ENCODE measurements at regions not wholly inside any gene's neighbourhood (a gene's known extent, or its start where the extent isn't known, plus 50 kb on each side); places are given as distances from the start of the nearest gene placed in this dataset.

DNA sequence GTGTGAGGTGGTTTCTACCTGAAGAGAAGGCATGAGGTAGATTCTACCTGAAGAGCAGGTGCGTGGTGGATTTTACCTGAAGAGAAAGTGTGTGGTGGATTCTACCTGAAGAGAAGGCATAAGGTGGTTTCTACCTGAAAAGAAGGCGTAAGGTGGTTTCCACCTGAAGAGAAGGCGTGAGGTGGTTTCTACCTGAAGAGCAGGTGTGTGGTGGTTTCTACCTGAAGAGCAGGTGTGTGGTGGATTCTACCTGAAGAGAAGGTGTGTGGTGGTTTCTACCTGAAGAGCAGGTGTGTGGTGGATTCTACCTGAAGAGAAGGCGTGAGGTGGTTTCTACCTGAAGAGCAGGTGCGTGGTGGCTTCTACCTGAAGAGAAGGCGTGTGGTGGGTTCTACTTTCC is 192.8 kb downstream of the MED10 start:
- Histone ChIP-seq H3K18ac (ENCODE audit: extremely low read depth, low read length) (no peak overlapping the region), H4K91ac (replicated peaks; ENCODE audit: insufficient read length, low read length) (no peak overlapping the region), H2BK15ac (ENCODE audit: low read length) (no peak overlapping the region), H3K4me3 (ENCODE audit: extremely low read depth in 1 of 4, insufficient read depth in 2 of 4, low read depth in 3 of 4, low read length in 4 of 4) (no peak overlapping the region), H3K9ac (replicated peaks in 1 of 4; ENCODE audit: extremely low read depth in 1 of 4, low read depth in 3 of 4, low read length in 3 of 4) (no peak overlapping the region), H3K14ac (ENCODE audit: insufficient read length) (no peak overlapping the region), H4K5ac (ENCODE audit: insufficient read length, low read depth, low read length) (no peak overlapping the region), H3K27me3 (replicated peaks in 1 of 4; ENCODE audit: control insufficient read depth in 3 of 4, extremely low read depth in 1 of 4, insufficient read depth in 3 of 4, low read length in 3 of 4) (no peaks in the 10 kb centered on the region; a peak in 1 of 7 replicates), H2BK20ac (ENCODE audit: low read length) (no peak overlapping the region), H3K56ac (replicated peaks; ENCODE audit: insufficient read length, low read depth, low read length) (no peak overlapping the region), H2AFZ (ENCODE audit: low read length) (no peak overlapping the region), H2AK5ac (ENCODE audit: low read depth, low read length) (no peak overlapping the region), H2BK120ac (replicated peaks; ENCODE audit: low read depth, low read length) (no peak overlapping the region), H2BK12ac (ENCODE audit: low read depth, low read length) (no peak overlapping the region), H4K20me1 (replicated peaks in 1 of 2; ENCODE audit: control insufficient read depth in 1 of 2, insufficient read depth in 2 of 2, low read length in 2 of 2) (peaks cover 0 to 1% of the 10 kb centered on the region in 2 experiments), H3K79me1 (ENCODE audit: low read depth, low read length) (no peaks in the 10 kb centered on the region), H3K4ac (replicated peaks; ENCODE audit: insufficient read length, low read depth, low read length) (no peak overlapping the region), H4K8ac (ENCODE audit: extremely low read depth, insufficient read depth, low read length) (no peak overlapping the region), H3K79me2 (ENCODE audit: control insufficient read depth in 1 of 2, insufficient read depth in 2 of 2, low read length in 2 of 2) (no peaks in the 10 kb centered on the region), H3K23ac (ENCODE audit: insufficient read length) (no peak overlapping the region), H3K4me1 (replicated peaks in 1 of 4; ENCODE audit: control insufficient read depth in 3 of 4, insufficient read depth in 4 of 4, low read length in 3 of 4) (peaks cover 0 to 4% (median 0%) of the 10 kb centered on the region in 4 experiments; a peak in 2 of 7 replicates), H3K9me3 (ENCODE audit: insufficient read depth in 2 of 2, low read depth in 1 of 2, low read length in 1 of 2) (no peaks in the 10 kb centered on the region), H2BK5ac (ENCODE audit: low read depth, low read length) (no peak overlapping the region), H3K4me2 (ENCODE audit: insufficient read depth in 1 of 2, low read depth in 2 of 2, low read length in 2 of 2) (no peak overlapping the region), H3K36me3 (ENCODE audit: control insufficient read depth in 2 of 4, insufficient read depth in 4 of 4, low read length in 3 of 4) (no peaks in the 10 kb centered on the region), H3K27ac (ENCODE audit: low read depth, low read length) (no peak overlapping the region), H3K23me2 (ENCODE audit: low read depth, low read length) (peaks cover 1% of the 10 kb centered on the region; the same call in 1 of the 2 replicates)
- 90% methylated on average over 6 of the region's 6 CpGs; no CpG with 5 or more reads in 1 of the 2 experiments for WGBS, 2 experiments (ENCODE audit: extremely low coverage in 1 of 2, insufficient coverage in 1 of 2, insufficient read length in 1 of 2, insufficient replicate concordance in 2 of 2, low coverage in 1 of 2, low lambda C conversion rate in 2 of 2, missing lambda C conversion rate in 1 of 2)
- FAIRE-seq (no peak), DNase-seq (ENCODE audit: low read depth in 1 of 2, low spot score in 2 of 2) (no peak)
- ChIA-PET CTCF (ENCODE audit: partially characterized antibody) (interaction anchor here (0.6 kb wide), 1 partner anchor 151 kb away, joined by 3 read pairs; no protein-coding TSS in a partner anchor), POLR2A (ENCODE audit: partially characterized antibody) (no interaction called here)
- no peak for TF ChIP-seq TAF1 (IDR thresholded peaks at IDR 0.05; ENCODE audit: low read depth, low read length)
- TF ChIP-seq SP4 (IDR thresholded peaks at IDR 0.05; ENCODE audit: low read length) = no peak
- TF ChIP-seq EGR1 (IDR thresholded peaks at IDR 0.05; ENCODE audit: borderline replicate concordance, low read depth, low read length) = no peak
- no peak for TF ChIP-seq BCL11A (IDR thresholded peaks at IDR 0.05; ENCODE audit: low read depth in 2 of 2, low read length in 2 of 2)
- no peak for TF ChIP-seq SUZ12 (IDR thresholded peaks at IDR 0.05; ENCODE audit: low read length)
- no peak for TF ChIP-seq EP300 (IDR thresholded peaks at IDR 0.05; ENCODE audit: borderline replicate concordance in 1 of 2, low read depth in 2 of 2, low read length in 2 of 2)
- no peak for TF ChIP-seq SRF (IDR thresholded peaks at IDR 0.05; ENCODE audit: low read depth, low read length)
- no peak for TF ChIP-seq YY1 (IDR thresholded peaks at IDR 0.05; ENCODE audit: low read depth, low read length)
- TF ChIP-seq TAF7 (optimal IDR thresholded peaks at IDR 0.05; ENCODE audit: borderline replicate concordance, low read depth, low read length) = no peak
- no peak for TF ChIP-seq RAD21 (IDR thresholded peaks at IDR 0.05 in 1 of 2, conservative IDR thresholded peaks at IDR 0.05 in 1 of 2; ENCODE audit: low read depth in 2 of 2, low read length in 2 of 2)
- TF ChIP-seq TCF12 (IDR thresholded peaks at IDR 0.05; ENCODE audit: low read depth, low read length) = no peak
- no peak for TF ChIP-seq TBP (IDR thresholded peaks at IDR 0.05; ENCODE audit: low read depth, low read length)
- TF ChIP-seq SP1 (IDR thresholded peaks at IDR 0.05; ENCODE audit: low read depth, low read length) = no peak
- TF ChIP-seq NRF1 (IDR thresholded peaks at IDR 0.05; ENCODE audit: low read depth, low read length) = no peak

Measured in H1 (cell line).